ENCODE measurements at regions not wholly inside any gene's neighbourhood (a gene's known extent, or its start where the extent isn't known, plus 50 kb on each side); places are given as distances from the start of the nearest gene placed in this dataset.
"Not testable (repeated sequence)": the region's sequence is repeated elsewhere in the genome, so short reads cannot be mapped to it uniquely, and the experiment has no call there.

DNA sequence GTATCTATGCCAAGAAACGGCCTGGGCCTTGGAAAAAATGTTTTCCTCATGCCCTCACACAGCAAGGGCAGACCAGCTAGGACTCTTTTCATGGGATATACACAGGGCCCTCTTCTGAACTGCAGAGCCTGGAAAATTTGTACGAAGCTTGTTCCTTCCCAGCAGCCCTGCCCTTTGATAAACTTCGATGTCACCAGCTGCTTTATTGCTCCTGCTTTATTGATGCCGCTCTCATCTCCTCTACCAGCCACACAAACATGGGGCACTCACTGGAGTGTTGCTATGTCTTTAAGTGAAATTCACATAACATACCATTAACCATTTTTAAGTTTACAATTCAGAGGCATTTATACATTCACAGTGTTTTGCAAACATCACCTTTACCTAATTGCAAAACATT, 197.9 kb downstream of the KTN1 start:
- DNase-seq: no peak
- Histone ChIP-seq H3K4me1 (ENCODE audit: control extremely low read depth in 1 of 4, control insufficient read depth in 4 of 4, insufficient read depth in 4 of 4, low read length in 3 of 4) (no peaks in the 10 kb centered on the region), H3K4me3 (ENCODE audit: control insufficient read depth in 1 of 7, extremely low read depth in 1 of 7, insufficient read depth in 4 of 7, low read depth in 2 of 7, low read length in 6 of 7) (no peak overlapping the region), H3K36me3 (ENCODE audit: control insufficient read depth in 4 of 4, insufficient read depth in 4 of 4, low read length in 3 of 4) (no peaks in the 10 kb centered on the region), H3K9me3 (ENCODE audit: control extremely low read depth in 1 of 5, control insufficient read depth in 4 of 5, insufficient read depth in 2 of 5, low read depth in 1 of 5, low read length in 4 of 5) (no peaks in the 10 kb centered on the region), H3K27ac (ENCODE audit: insufficient read depth in 1 of 2, low read depth in 1 of 2, low read length in 2 of 2, poor library complexity in 1 of 2, severe bottlenecking in 2 of 2) (no peak overlapping the region), H3K27me3 (replicated peaks in 2 of 5; ENCODE audit: control insufficient read depth in 4 of 5, insufficient read depth in 5 of 5, low read length in 4 of 5) (no peaks in the 10 kb centered on the region)
- POLR2A ChIA-PET: no interaction called here
- 100% methylated on average over 2 of the region's 4 CpGs for WGBS (ENCODE audit: insufficient coverage)
- CTCF ChIA-PET: no interaction called here

GRCh38 chr14:55780156-55780946, 200.3 kb downstream of the KTN1 start:
- 68% methylated on average over 6 of the region's 8 CpGs for WGBS (ENCODE audit: insufficient coverage)

GRCh38 chr14:55781046-55781445, 201.0 kb downstream of the KTN1 start:
- ChIA-PET POLR2A (no interaction called here), CTCF (no interaction called here)
- no peaks in the 10 kb centered on the region for H3K27me3 ChIP-seq (replicated peaks in 2 of 5; ENCODE audit: control insufficient read depth in 4 of 5, insufficient read depth in 5 of 5, low read length in 4 of 5)
- 90% methylated on average over 1 of the region's 5 CpGs for WGBS (ENCODE audit: insufficient coverage)
- H3K4me1 ChIP-seq (ENCODE audit: control extremely low read depth in 1 of 4, control insufficient read depth in 4 of 4, insufficient read depth in 4 of 4, low read length in 3 of 4): no peaks in the 10 kb centered on the region
- no peak for DNase-seq
- no peaks in the 10 kb centered on the region for H3K36me3 ChIP-seq (ENCODE audit: control insufficient read depth in 4 of 4, insufficient read depth in 4 of 4, low read length in 3 of 4)
- H3K4me3 ChIP-seq (ENCODE audit: control insufficient read depth in 1 of 7, extremely low read depth in 1 of 7, insufficient read depth in 4 of 7, low read depth in 2 of 7, low read length in 6 of 7): no peak overlapping the region
- H3K27ac ChIP-seq (ENCODE audit: insufficient read depth in 1 of 2, low read depth in 1 of 2, low read length in 2 of 2, poor library complexity in 1 of 2, severe bottlenecking in 2 of 2): no peak overlapping the region
- H3K9me3 ChIP-seq (ENCODE audit: control extremely low read depth in 1 of 5, control insufficient read depth in 4 of 5, insufficient read depth in 2 of 5, low read depth in 1 of 5, low read length in 4 of 5): no peaks in the 10 kb centered on the region

More at GRCh38 chr14:55780156-55780946, 200.3 kb downstream of the KTN1 start:
- Histone ChIP-seq H3K36me3 (ENCODE audit: control insufficient read depth in 4 of 4, insufficient read depth in 4 of 4, low read length in 3 of 4) (no peaks in the 10 kb centered on the region), H3K9me3 (ENCODE audit: control extremely low read depth in 1 of 5, control insufficient read depth in 4 of 5, insufficient read depth in 2 of 5, low read depth in 1 of 5, low read length in 4 of 5) (no peaks in the 10 kb centered on the region), H3K4me3 (ENCODE audit: control insufficient read depth in 1 of 7, extremely low read depth in 1 of 7, insufficient read depth in 4 of 7, low read depth in 2 of 7, low read length in 6 of 7) (no peak overlapping the region), H3K27me3 (replicated peaks in 2 of 5; ENCODE audit: control insufficient read depth in 4 of 5, insufficient read depth in 5 of 5, low read length in 4 of 5) (no peaks in the 10 kb centered on the region), H3K27ac (ENCODE audit: insufficient read depth in 1 of 2, low read depth in 1 of 2, low read length in 2 of 2, poor library complexity in 1 of 2, severe bottlenecking in 2 of 2) (no peak overlapping the region), H3K4me1 (ENCODE audit: control extremely low read depth in 1 of 4, control insufficient read depth in 4 of 4, insufficient read depth in 4 of 4, low read length in 3 of 4) (no peaks in the 10 kb centered on the region)
- POLR2A ChIA-PET: no interaction called here
- peak in 2 of 3 donors; percentile 48 to 50 for DNase-seq
- CTCF ChIA-PET: no interaction called here

GRCh38 chr14:55782166-55782565, 202.2 kb downstream of the KTN1 start:
- no peak overlapping the region for H3K27ac ChIP-seq (ENCODE audit: insufficient read depth in 1 of 2, low read depth in 1 of 2, low read length in 2 of 2, poor library complexity in 1 of 2, severe bottlenecking in 2 of 2)
- CTCF ChIA-PET: no interaction called here
- no peak for DNase-seq

DNA sequence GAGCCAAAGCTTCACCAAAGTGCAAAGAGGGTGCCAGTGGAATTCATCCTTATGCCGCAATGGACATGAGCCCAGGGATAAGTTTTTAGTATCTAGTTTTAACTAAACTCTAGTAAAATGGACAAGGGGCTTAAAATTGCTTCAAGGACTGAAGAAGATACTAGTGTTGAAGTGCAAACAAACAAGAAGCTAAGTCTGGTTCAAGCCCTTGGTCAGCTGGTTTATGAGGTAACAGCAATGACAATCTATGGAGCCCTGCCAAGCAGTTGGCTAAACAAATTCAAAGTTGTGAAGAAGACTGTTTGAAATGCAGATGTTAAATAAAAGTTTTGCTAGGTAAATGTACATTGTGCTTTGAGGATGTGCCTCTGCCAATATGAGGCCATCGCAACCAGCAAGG, 209.4 kb downstream of the KTN1 start:
- H3K4me1 ChIP-seq (ENCODE audit: control extremely low read depth in 1 of 4, control insufficient read depth in 4 of 4, insufficient read depth in 4 of 4, low read length in 3 of 4): no peaks in the 10 kb centered on the region
- no peak for DNase-seq
- no peak overlapping the region for H3K4me3 ChIP-seq (ENCODE audit: control insufficient read depth in 1 of 7, extremely low read depth in 1 of 7, insufficient read depth in 4 of 7, low read depth in 2 of 7, low read length in 6 of 7)
- ChIA-PET CTCF (interaction anchor here (1.2 to 1.5 kb wide), 2 partner anchors 12 to 55 kb away, joined by 3 read pairs; no protein-coding TSS in a partner anchor), POLR2A (no interaction called here)
- no peak overlapping the region for H3K27ac ChIP-seq (ENCODE audit: insufficient read depth in 1 of 2, low read depth in 1 of 2, low read length in 2 of 2, poor library complexity in 1 of 2, severe bottlenecking in 2 of 2)
- peaks cover 0 to 2% (median 0%) of the 10 kb centered on the region in 5 experiments for H3K27me3 ChIP-seq (replicated peaks in 2 of 5; ENCODE audit: control insufficient read depth in 4 of 5, insufficient read depth in 5 of 5, low read length in 4 of 5)
- 100% methylated on average over 1 of the region's 2 CpGs for WGBS (ENCODE audit: insufficient coverage)
- no peaks in the 10 kb centered on the region for H3K9me3 ChIP-seq (ENCODE audit: control extremely low read depth in 1 of 5, control insufficient read depth in 4 of 5, insufficient read depth in 2 of 5, low read depth in 1 of 5, low read length in 4 of 5)
- H3K36me3 ChIP-seq (ENCODE audit: control insufficient read depth in 4 of 4, insufficient read depth in 4 of 4, low read length in 3 of 4): no peaks in the 10 kb centered on the region

More at GRCh38 chr14:55782166-55782565, 202.2 kb downstream of the KTN1 start:
- H3K9me3 ChIP-seq (ENCODE audit: control extremely low read depth in 1 of 5, control insufficient read depth in 4 of 5, insufficient read depth in 2 of 5, low read depth in 1 of 5, low read length in 4 of 5): no peaks in the 10 kb centered on the region
- POLR2A ChIA-PET: no interaction called here
- H3K4me3 ChIP-seq (ENCODE audit: control insufficient read depth in 1 of 7, extremely low read depth in 1 of 7, insufficient read depth in 4 of 7, low read depth in 2 of 7, low read length in 6 of 7): no peak overlapping the region
- H3K36me3 ChIP-seq (ENCODE audit: control insufficient read depth in 4 of 4, insufficient read depth in 4 of 4, low read length in 3 of 4): no peaks in the 10 kb centered on the region
- H3K27me3 ChIP-seq (replicated peaks in 2 of 5; ENCODE audit: control insufficient read depth in 4 of 5, insufficient read depth in 5 of 5, low read length in 4 of 5): peaks cover 0 to 1% (median 0%) of the 10 kb centered on the region in 5 experiments
- H3K4me1 ChIP-seq (ENCODE audit: control extremely low read depth in 1 of 4, control insufficient read depth in 4 of 4, insufficient read depth in 4 of 4, low read length in 3 of 4): no peaks in the 10 kb centered on the region

- no peaks in the 10 kb centered on the region for H3K9me3 ChIP-seq (ENCODE audit: control extremely low read depth in 1 of 5, control insufficient read depth in 4 of 5, insufficient read depth in 2 of 5, low read depth in 1 of 5, low read length in 4 of 5)
- H3K36me3 ChIP-seq (ENCODE audit: control insufficient read depth in 4 of 4, insufficient read depth in 4 of 4, low read length in 3 of 4): no peaks in the 10 kb centered on the region
- ChIA-PET CTCF (no interaction called here), POLR2A (no interaction called here)
- WGBS (ENCODE audit: insufficient coverage): 94% methylated on average over 3 of the region's 6 CpGs
- H3K27me3 ChIP-seq (replicated peaks in 2 of 5; ENCODE audit: control insufficient read depth in 4 of 5, insufficient read depth in 5 of 5, low read length in 4 of 5): no peaks in the 10 kb centered on the region
- DNase-seq: no peak
- H3K4me3 ChIP-seq (ENCODE audit: control insufficient read depth in 1 of 7, extremely low read depth in 1 of 7, insufficient read depth in 4 of 7, low read depth in 2 of 7, low read length in 6 of 7): no peak overlapping the region
- no peak overlapping the region for H3K27ac ChIP-seq (ENCODE audit: insufficient read depth in 1 of 2, low read depth in 1 of 2, low read length in 2 of 2, poor library complexity in 1 of 2, severe bottlenecking in 2 of 2)
- no peaks in the 10 kb centered on the region for H3K4me1 ChIP-seq (ENCODE audit: control extremely low read depth in 1 of 4, control insufficient read depth in 4 of 4, insufficient read depth in 4 of 4, low read length in 3 of 4)
These were observed 214.9 kb downstream of the KTN1 start for GRCh38 chr14:55794655-55795595.

DNA sequence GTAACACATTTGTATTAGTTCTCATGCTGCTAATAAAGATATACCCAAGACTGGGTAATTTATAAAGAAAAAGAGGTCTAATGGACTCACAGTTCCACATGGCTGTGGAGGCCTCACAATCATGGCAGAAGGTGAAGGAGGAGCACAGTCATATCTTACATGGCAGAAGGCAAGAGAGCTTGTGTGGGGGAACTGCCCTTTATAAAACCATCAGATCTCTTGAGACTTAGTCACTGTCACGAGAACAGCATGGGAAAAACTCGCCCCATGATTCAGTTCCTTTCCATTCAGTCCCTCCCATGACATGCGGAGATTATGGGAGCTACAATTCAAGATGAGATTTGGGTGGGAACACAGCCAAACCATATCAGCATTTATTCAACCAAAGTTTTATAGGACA, 216.5 kb downstream of the KTN1 start:
- H3K4me3 ChIP-seq (ENCODE audit: control insufficient read depth in 1 of 7, extremely low read depth in 1 of 7, insufficient read depth in 4 of 7, low read depth in 2 of 7, low read length in 6 of 7); CTCF ChIA-PET; H3K27me3 ChIP-seq (replicated peaks in 2 of 5; ENCODE audit: control insufficient read depth in 4 of 5, insufficient read depth in 5 of 5, low read length in 4 of 5); H3K36me3 ChIP-seq (ENCODE audit: control insufficient read depth in 4 of 4, insufficient read depth in 4 of 4, low read length in 3 of 4); H3K4me1 ChIP-seq (ENCODE audit: control extremely low read depth in 1 of 4, control insufficient read depth in 4 of 4, insufficient read depth in 4 of 4, low read length in 3 of 4); H3K27ac ChIP-seq (ENCODE audit: insufficient read depth in 1 of 2, low read depth in 1 of 2, low read length in 2 of 2, poor library complexity in 1 of 2, severe bottlenecking in 2 of 2); H3K9me3 ChIP-seq (ENCODE audit: control extremely low read depth in 1 of 5, control insufficient read depth in 4 of 5, insufficient read depth in 2 of 5, low read depth in 1 of 5, low read length in 4 of 5); POLR2A ChIA-PET: not testable (repeated sequence)
- DNase-seq: peak in 1 of 3 donors; percentile 8
- WGBS (ENCODE audit: insufficient coverage): no CpG with 5 or more reads among the region's 3 CpGs

All from common myeloid progenitor, CD34-positive (primary cell).